VCaP (cell line): ENCODE measurements at regions not wholly inside any gene's neighbourhood (a gene's known extent, or its start where the extent isn't known, plus 50 kb on each side); places are given as distances from the start of the nearest gene placed in this dataset.
A peak's percentile ranks its signal among the peaks of the same experiment; 100 is the strongest.

ENCODE experiments used
- H3K27ac ChIP-seq: fragments of 450-650 bp; 2 replicates; pipeline ENCODE4 v1.5.1; 2017
- CTCF ChIP-seq: fragments of 450-650 bp; conservative IDR thresholded peaks from 2 replicates; pipeline ENCODE4 v1.5.1; 2017; ENCODE audit warnings: mild to moderate bottlenecking, moderate library complexity

- no peak for TF ChIP-seq CTCF
- H3K27ac ChIP-seq: no peak overlapping the region
Measured at GRCh38 chr3:77807312-77807711, 767.4 kb downstream of the ROBO2 start.

- H3K27ac ChIP-seq: no peak overlapping the region
- no peak for TF ChIP-seq CTCF
Measured at GRCh38 chr3:77814845-77815244, 774.9 kb downstream of the ROBO2 start.

- H3K27ac ChIP-seq: no peak overlapping the region
- TF ChIP-seq CTCF: peak; percentile 29
Measured at GRCh38 chr3:77815467-77815866, 775.6 kb downstream of the ROBO2 start.

GRCh38 chr3:77816366-77816765, 776.5 kb downstream of the ROBO2 start:
- H3K27ac ChIP-seq: no peak overlapping the region
- TF ChIP-seq CTCF: no peak

GRCh38 chr3:77825001-77825827, 785.3 kb downstream of the ROBO2 start:
- no peak for TF ChIP-seq CTCF
- no peak overlapping the region for H3K27ac ChIP-seq

GRCh38 chr3:77835921-77836320, 796.0 kb downstream of the ROBO2 start:
- no peak for TF ChIP-seq CTCF
- no peak overlapping the region for H3K27ac ChIP-seq

GRCh38 chr3:77837456-77838025, 797.6 kb downstream of the ROBO2 start:
- no peak overlapping the region for H3K27ac ChIP-seq
- no peak for TF ChIP-seq CTCF
